ENCODE measurements at regions not wholly inside any gene's neighbourhood (a gene's known extent, or its start where the extent isn't known, plus 50 kb on each side); places are given as distances from the start of the nearest gene placed in this dataset.

- Histone ChIP-seq H3K27me3 (ENCODE audit: control insufficient read depth in 3 of 3, insufficient read depth in 3 of 3, low read length in 3 of 3) (no peaks in the 10 kb centered on the region), H3K36me3 (ENCODE audit: control insufficient read depth in 3 of 3, insufficient read depth in 3 of 3, low read length in 3 of 3) (no peaks in the 10 kb centered on the region), H3K9ac (ENCODE audit: low read depth in 1 of 3, low read length in 3 of 3) (no peak overlapping the region), H3K27ac (ENCODE audit: low read depth, low read length) (no peak overlapping the region), H3K4me1 (ENCODE audit: control insufficient read depth in 3 of 3, insufficient read depth in 3 of 3, low read length in 3 of 3) (no peaks in the 10 kb centered on the region), H3K9me3 (ENCODE audit: control insufficient read depth in 3 of 3, low read length in 3 of 3) (no peaks in the 10 kb centered on the region), H3K4me3 (ENCODE audit: low read length in 3 of 3) (no peak overlapping the region)
Observed at GRCh38 chr3:153334558-153334957, 172.5 kb downstream of the RAP2B start.

GRCh38 chr3:153337369-153337768 lies 175.3 kb downstream of the RAP2B start:
- Histone ChIP-seq H3K27me3 (ENCODE audit: control insufficient read depth in 3 of 3, insufficient read depth in 3 of 3, low read length in 3 of 3) (no peaks in the 10 kb centered on the region), H3K4me3 (ENCODE audit: low read length in 3 of 3) (no peak overlapping the region), H3K9ac (ENCODE audit: low read depth in 1 of 3, low read length in 3 of 3) (no peak overlapping the region), H3K36me3 (ENCODE audit: control insufficient read depth in 3 of 3, insufficient read depth in 3 of 3, low read length in 3 of 3) (no peaks in the 10 kb centered on the region), H3K27ac (ENCODE audit: low read depth, low read length) (no peak overlapping the region), H3K4me1 (ENCODE audit: control insufficient read depth in 3 of 3, insufficient read depth in 3 of 3, low read length in 3 of 3) (no peaks in the 10 kb centered on the region), H3K9me3 (ENCODE audit: control insufficient read depth in 3 of 3, low read length in 3 of 3) (no peaks in the 10 kb centered on the region)

GRCh38 chr3:153338487-153338886 lies 176.5 kb downstream of the RAP2B start:
- Histone ChIP-seq H3K9me3 (ENCODE audit: control insufficient read depth in 3 of 3, low read length in 3 of 3) (no peaks in the 10 kb centered on the region), H3K4me1 (ENCODE audit: control insufficient read depth in 3 of 3, insufficient read depth in 3 of 3, low read length in 3 of 3) (no peaks in the 10 kb centered on the region), H3K4me3 (ENCODE audit: low read length in 3 of 3) (no peak overlapping the region), H3K9ac (ENCODE audit: low read depth in 1 of 3, low read length in 3 of 3) (no peak overlapping the region), H3K27ac (ENCODE audit: low read depth, low read length) (peak overlapping the region; percentile 20), H3K27me3 (ENCODE audit: control insufficient read depth in 3 of 3, insufficient read depth in 3 of 3, low read length in 3 of 3) (no peaks in the 10 kb centered on the region), H3K36me3 (ENCODE audit: control insufficient read depth in 3 of 3, insufficient read depth in 3 of 3, low read length in 3 of 3) (no peaks in the 10 kb centered on the region)

GRCh38 chr3:153339065-153339464 lies 177.0 kb downstream of the RAP2B start:
- Histone ChIP-seq H3K4me3 (ENCODE audit: low read length in 3 of 3) (no peak overlapping the region), H3K9me3 (ENCODE audit: control insufficient read depth in 3 of 3, low read length in 3 of 3) (no peaks in the 10 kb centered on the region), H3K9ac (ENCODE audit: low read depth in 1 of 3, low read length in 3 of 3) (no peak overlapping the region), H3K36me3 (ENCODE audit: control insufficient read depth in 3 of 3, insufficient read depth in 3 of 3, low read length in 3 of 3) (no peaks in the 10 kb centered on the region), H3K27ac (ENCODE audit: low read depth, low read length) (peak overlapping the region; percentile 20), H3K27me3 (ENCODE audit: control insufficient read depth in 3 of 3, insufficient read depth in 3 of 3, low read length in 3 of 3) (no peaks in the 10 kb centered on the region), H3K4me1 (ENCODE audit: control insufficient read depth in 3 of 3, insufficient read depth in 3 of 3, low read length in 3 of 3) (no peaks in the 10 kb centered on the region)

- Histone ChIP-seq H3K27me3 (ENCODE audit: control insufficient read depth in 3 of 3, insufficient read depth in 3 of 3, low read length in 3 of 3) (no peaks in the 10 kb centered on the region), H3K4me1 (ENCODE audit: control insufficient read depth in 3 of 3, insufficient read depth in 3 of 3, low read length in 3 of 3) (no peaks in the 10 kb centered on the region), H3K4me3 (ENCODE audit: low read length in 3 of 3) (no peak overlapping the region), H3K27ac (ENCODE audit: low read depth, low read length) (no peak overlapping the region), H3K36me3 (ENCODE audit: control insufficient read depth in 3 of 3, insufficient read depth in 3 of 3, low read length in 3 of 3) (no peaks in the 10 kb centered on the region), H3K9ac (ENCODE audit: low read depth in 1 of 3, low read length in 3 of 3) (no peak overlapping the region), H3K9me3 (ENCODE audit: control insufficient read depth in 3 of 3, low read length in 3 of 3) (no peaks in the 10 kb centered on the region)
Observed at GRCh38 chr3:153343988-153344782, 182.2 kb downstream of the RAP2B start.

GRCh38 chr3:153348457-153349107 lies 186.6 kb downstream of the RAP2B start:
- Histone ChIP-seq H3K27me3 (ENCODE audit: control insufficient read depth in 3 of 3, insufficient read depth in 3 of 3, low read length in 3 of 3) (no peaks in the 10 kb centered on the region), H3K9me3 (ENCODE audit: control insufficient read depth in 3 of 3, low read length in 3 of 3) (no peaks in the 10 kb centered on the region), H3K27ac (ENCODE audit: low read depth, low read length) (no peak overlapping the region), H3K36me3 (ENCODE audit: control insufficient read depth in 3 of 3, insufficient read depth in 3 of 3, low read length in 3 of 3) (no peaks in the 10 kb centered on the region), H3K9ac (ENCODE audit: low read depth in 1 of 3, low read length in 3 of 3) (no peak overlapping the region), H3K4me1 (ENCODE audit: control insufficient read depth in 3 of 3, insufficient read depth in 3 of 3, low read length in 3 of 3) (no peaks in the 10 kb centered on the region), H3K4me3 (ENCODE audit: low read length in 3 of 3) (no peak overlapping the region)

GRCh38 chr3:153349108-153349499 lies 187.1 kb downstream of the RAP2B start:
- H3K4me1 ChIP-seq (ENCODE audit: control insufficient read depth in 3 of 3, insufficient read depth in 3 of 3, low read length in 3 of 3), result no peaks in the 10 kb centered on the region
- no peak overlapping the region for H3K27ac ChIP-seq (ENCODE audit: low read depth, low read length)
- H3K27me3 ChIP-seq (ENCODE audit: control insufficient read depth in 3 of 3, insufficient read depth in 3 of 3, low read length in 3 of 3), result no peaks in the 10 kb centered on the region
- no peaks in the 10 kb centered on the region for H3K36me3 ChIP-seq (ENCODE audit: control insufficient read depth in 3 of 3, insufficient read depth in 3 of 3, low read length in 3 of 3)
- H3K4me3 ChIP-seq (ENCODE audit: low read length in 3 of 3), result no peak overlapping the region
- H3K9me3 ChIP-seq (ENCODE audit: control insufficient read depth in 3 of 3, low read length in 3 of 3), result no peaks in the 10 kb centered on the region
- H3K9ac ChIP-seq (ENCODE audit: low read depth in 1 of 3, low read length in 3 of 3), result no peak overlapping the region

- Histone ChIP-seq H3K4me3 (ENCODE audit: low read length in 3 of 3) (no peak overlapping the region), H3K27me3 (ENCODE audit: control insufficient read depth in 3 of 3, insufficient read depth in 3 of 3, low read length in 3 of 3) (no peaks in the 10 kb centered on the region), H3K36me3 (ENCODE audit: control insufficient read depth in 3 of 3, insufficient read depth in 3 of 3, low read length in 3 of 3) (no peaks in the 10 kb centered on the region), H3K9ac (ENCODE audit: low read depth in 1 of 3, low read length in 3 of 3) (no peak overlapping the region), H3K27ac (ENCODE audit: low read depth, low read length) (no peak overlapping the region), H3K4me1 (ENCODE audit: control insufficient read depth in 3 of 3, insufficient read depth in 3 of 3, low read length in 3 of 3) (no peaks in the 10 kb centered on the region), H3K9me3 (ENCODE audit: control insufficient read depth in 3 of 3, low read length in 3 of 3) (no peaks in the 10 kb centered on the region)
Observed at GRCh38 chr3:153350420-153350819, 188.4 kb downstream of the RAP2B start.

- no peaks in the 10 kb centered on the region for H3K36me3 ChIP-seq (ENCODE audit: control insufficient read depth in 3 of 3, insufficient read depth in 3 of 3, low read length in 3 of 3)
- no peaks in the 10 kb centered on the region for H3K4me1 ChIP-seq (ENCODE audit: control insufficient read depth in 3 of 3, insufficient read depth in 3 of 3, low read length in 3 of 3)
- H3K4me3 ChIP-seq (ENCODE audit: low read length in 3 of 3), result no peak overlapping the region
- no peaks in the 10 kb centered on the region for H3K27me3 ChIP-seq (ENCODE audit: control insufficient read depth in 3 of 3, insufficient read depth in 3 of 3, low read length in 3 of 3)
- H3K9ac ChIP-seq (ENCODE audit: low read depth in 1 of 3, low read length in 3 of 3), result no peak overlapping the region
- H3K9me3 ChIP-seq (ENCODE audit: control insufficient read depth in 3 of 3, low read length in 3 of 3), result no peaks in the 10 kb centered on the region
- no peak overlapping the region for H3K27ac ChIP-seq (ENCODE audit: low read depth, low read length)
Observed at GRCh38 chr3:153354641-153355040, 192.6 kb downstream of the RAP2B start.

GRCh38 chr3:153355559-153355958 lies 193.5 kb downstream of the RAP2B start:
- H3K27ac ChIP-seq (ENCODE audit: low read depth, low read length), result no peak overlapping the region
- no peaks in the 10 kb centered on the region for H3K9me3 ChIP-seq (ENCODE audit: control insufficient read depth in 3 of 3, low read length in 3 of 3)
- no peaks in the 10 kb centered on the region for H3K36me3 ChIP-seq (ENCODE audit: control insufficient read depth in 3 of 3, insufficient read depth in 3 of 3, low read length in 3 of 3)
- H3K4me1 ChIP-seq (ENCODE audit: control insufficient read depth in 3 of 3, insufficient read depth in 3 of 3, low read length in 3 of 3), result no peaks in the 10 kb centered on the region
- H3K9ac ChIP-seq (ENCODE audit: low read depth in 1 of 3, low read length in 3 of 3), result no peak overlapping the region
- no peaks in the 10 kb centered on the region for H3K27me3 ChIP-seq (ENCODE audit: control insufficient read depth in 3 of 3, insufficient read depth in 3 of 3, low read length in 3 of 3)
- no peak overlapping the region for H3K4me3 ChIP-seq (ENCODE audit: low read length in 3 of 3)
